ENCODE measurements at regions not wholly inside any gene's neighbourhood (a gene's known extent, or its start where the extent isn't known, plus 50 kb on each side); places are given as distances from the start of the nearest gene placed in this dataset.

DNA sequence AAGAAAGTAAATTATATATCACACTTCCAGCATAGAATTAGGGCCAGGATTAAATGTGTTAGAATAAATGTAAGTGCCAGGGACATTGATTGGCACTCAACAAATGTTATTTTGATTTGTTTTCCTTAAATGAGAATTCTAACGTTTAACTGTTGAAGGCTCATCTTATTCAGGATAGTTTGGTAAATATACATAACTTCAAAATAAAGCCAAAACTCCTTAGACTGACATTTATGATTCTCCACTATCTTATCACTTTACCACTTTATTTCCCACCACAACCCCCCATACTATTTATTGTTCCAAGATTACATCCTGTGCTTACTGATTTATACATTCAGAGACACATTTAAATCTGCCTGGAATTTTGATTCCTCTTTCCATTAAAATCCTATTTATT, 769.5 kb upstream of the CDH2 start:
- Histone ChIP-seq H3K27ac (ENCODE audit: low read length) (no peak overlapping the region), H3K36me3 (ENCODE audit: control insufficient read depth, insufficient read depth, low read length) (no peaks in the 10 kb centered on the region), H3K9me3 (ENCODE audit: control insufficient read depth, insufficient read depth, low read depth, low read length) (no peaks in the 10 kb centered on the region), H3K4me1 (ENCODE audit: control insufficient read depth, insufficient read depth, low read length) (no peaks in the 10 kb centered on the region), H3K4me3 (ENCODE audit: low read depth in 2 of 2, low read length in 2 of 2) (no peak overlapping the region), H3K27me3 (ENCODE audit: control insufficient read depth, insufficient read depth, low read length) (no peaks in the 10 kb centered on the region)
- TF ChIP-seq, protein P1, sequence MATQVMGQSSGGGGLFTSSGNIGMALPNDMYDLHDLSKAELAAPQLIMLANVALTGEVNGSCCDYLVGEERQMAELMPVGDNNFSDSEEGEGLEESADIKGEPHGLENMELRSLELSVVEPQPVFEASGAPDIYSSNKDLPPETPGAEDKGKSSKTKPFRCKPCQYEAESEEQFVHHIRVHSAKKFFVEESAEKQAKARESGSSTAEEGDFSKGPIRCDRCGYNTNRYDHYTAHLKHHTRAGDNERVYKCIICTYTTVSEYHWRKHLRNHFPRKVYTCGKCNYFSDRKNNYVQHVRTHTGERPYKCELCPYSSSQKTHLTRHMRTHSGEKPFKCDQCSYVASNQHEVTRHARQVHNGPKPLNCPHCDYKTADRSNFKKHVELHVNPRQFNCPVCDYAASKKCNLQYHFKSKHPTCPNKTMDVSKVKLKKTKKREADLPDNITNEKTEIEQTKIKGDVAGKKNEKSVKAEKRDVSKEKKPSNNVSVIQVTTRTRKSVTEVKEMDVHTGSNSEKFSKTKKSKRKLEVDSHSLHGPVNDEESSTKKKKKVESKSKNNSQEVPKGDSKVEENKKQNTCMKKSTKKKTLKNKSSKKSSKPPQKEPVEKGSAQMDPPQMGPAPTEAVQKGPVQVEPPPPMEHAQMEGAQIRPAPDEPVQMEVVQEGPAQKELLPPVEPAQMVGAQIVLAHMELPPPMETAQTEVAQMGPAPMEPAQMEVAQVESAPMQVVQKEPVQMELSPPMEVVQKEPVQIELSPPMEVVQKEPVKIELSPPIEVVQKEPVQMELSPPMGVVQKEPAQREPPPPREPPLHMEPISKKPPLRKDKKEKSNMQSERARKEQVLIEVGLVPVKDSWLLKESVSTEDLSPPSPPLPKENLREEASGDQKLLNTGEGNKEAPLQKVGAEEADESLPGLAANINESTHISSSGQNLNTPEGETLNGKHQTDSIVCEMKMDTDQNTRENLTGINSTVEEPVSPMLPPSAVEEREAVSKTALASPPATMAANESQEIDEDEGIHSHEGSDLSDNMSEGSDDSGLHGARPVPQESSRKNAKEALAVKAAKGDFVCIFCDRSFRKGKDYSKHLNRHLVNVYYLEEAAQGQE (IDR thresholded peaks at IDR 0.05; ENCODE audit: insufficient read depth in 1 of 2, low read depth in 2 of 2, low read length in 1 of 2): no peak
- TF ChIP-seq POLR2AphosphoS5 (IDR thresholded peaks at IDR 0.05; ENCODE audit: low read depth, low read length) (no peak), SIN3A (IDR thresholded peaks at IDR 0.05; ENCODE audit: borderline replicate concordance, insufficient read depth, low read depth, low read length) (no peak), TCF7L2 (IDR thresholded peaks at IDR 0.05; ENCODE audit: low read depth, low read length) (no peak), CTCF (IDR thresholded peaks at IDR 0.05) (no peak)
- intact Hi-C loops (cut with micrococcal nuclease; ENCODE audit: unreplicated experiment) (no loop called here), in situ Hi-C loops (cut with HindIII; ENCODE audit: low pct_unique_long_range_greater_than_20kb, low sequenced_read_pairs) (no loop called here)
- POLR2A ChIA-PET: no interaction called here
- DNase-seq (ENCODE audit: low read depth, low spot score): no peak
- no peak for ATAC-seq
- CTCF ChIA-PET: no interaction called here
- no TSS peak for BruUV-seq (replicated peaks)

DNA sequence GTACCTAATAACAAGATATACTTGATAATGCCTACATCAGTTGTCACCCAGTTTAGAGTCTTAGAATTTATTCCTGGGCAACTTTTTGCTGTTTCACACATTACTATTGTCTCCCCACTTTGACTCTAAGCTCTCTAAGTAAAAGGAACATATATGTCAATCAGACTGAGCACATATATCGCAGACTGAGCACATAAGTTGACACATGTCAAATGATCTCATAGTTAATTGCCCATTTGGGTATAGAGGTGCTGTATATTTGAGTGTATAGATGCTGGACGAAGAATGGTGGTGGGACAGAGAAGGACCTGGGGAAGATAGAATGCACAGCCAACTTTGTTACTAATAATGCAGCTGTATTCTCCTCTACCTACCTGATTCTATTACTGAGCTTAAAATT, 746.0 kb upstream of the CDH2 start:
- no peak for TF ChIP-seq CTCF (IDR thresholded peaks at IDR 0.05)
- TF ChIP-seq POLR2AphosphoS5 (IDR thresholded peaks at IDR 0.05; ENCODE audit: low read depth, low read length): no peak
- TF ChIP-seq TCF7L2 (IDR thresholded peaks at IDR 0.05; ENCODE audit: low read depth, low read length): no peak
- TF ChIP-seq, protein P1 (IDR thresholded peaks at IDR 0.05; ENCODE audit: insufficient read depth in 1 of 2, low read depth in 2 of 2, low read length in 1 of 2): no peak
- TF ChIP-seq SIN3A (IDR thresholded peaks at IDR 0.05; ENCODE audit: borderline replicate concordance, insufficient read depth, low read depth, low read length): no peak
- ChIA-PET CTCF (no interaction called here), POLR2A (no interaction called here)
- Histone ChIP-seq H3K36me3 (ENCODE audit: control insufficient read depth, insufficient read depth, low read length) (no peaks in the 10 kb centered on the region), H3K27ac (ENCODE audit: low read length) (no peak overlapping the region), H3K9me3 (ENCODE audit: control insufficient read depth, insufficient read depth, low read depth, low read length) (no peaks in the 10 kb centered on the region), H3K4me3 (ENCODE audit: low read depth in 2 of 2, low read length in 2 of 2) (no peak overlapping the region), H3K4me1 (ENCODE audit: control insufficient read depth, insufficient read depth, low read length) (no peaks in the 10 kb centered on the region), H3K27me3 (ENCODE audit: control insufficient read depth, insufficient read depth, low read length) (no peaks in the 10 kb centered on the region)
- DNase-seq (ENCODE audit: low read depth, low spot score) (no peak), ATAC-seq (no peak)
- in situ Hi-C loops (cut with HindIII; ENCODE audit: low pct_unique_long_range_greater_than_20kb, low sequenced_read_pairs): no loop called here
- no TSS peak for BruUV-seq (replicated peaks)
- intact Hi-C loops (cut with micrococcal nuclease; ENCODE audit: unreplicated experiment): no loop called here

Data from Panc1 (cell line).